ENCODE measurements at regions not wholly inside any gene's neighbourhood (a gene's known extent, or its start where the extent isn't known, plus 50 kb on each side); places are given as distances from the start of the nearest gene placed in this dataset.

GRCh38 chr2:44836174-44836573 lies 105.3 kb upstream of the SIX3 start:
- TF ChIP-seq CTCF (IDR thresholded peaks at IDR 0.05 in 2 of 3, conservative IDR thresholded peaks at IDR 0.05 in 1 of 3; ENCODE audit: borderline replicate concordance in 1 of 3, insufficient read depth in 1 of 3, low read depth in 2 of 3, low read length in 2 of 3) (no peak), MAX (IDR thresholded peaks at IDR 0.05) (no peak), POLR2A (IDR thresholded peaks at IDR 0.05; ENCODE audit: borderline replicate concordance, extremely low read depth, insufficient read depth, insufficient read length) (no peak)
